WTC11 (cell line): ENCODE measurements at regions not wholly inside any gene's neighbourhood (a gene's known extent, or its start where the extent isn't known, plus 50 kb on each side); places are given as distances from the start of the nearest gene placed in this dataset.

ENCODE experiments used
- CTCF ChIP-seq: fragments of 200-600 bp; IDR thresholded peaks from 2 replicates; pipeline ENCODE4 v1.8.0; 2022; ENCODE audit warnings: antibody characterized with exemption
- GABPB1 ChIP-seq: sonication (generic); formaldehyde crosslinking; IDR thresholded peaks from 2 replicates; pipeline ENCODE4 v1.8.1; 2023; ENCODE audit warnings: mild to moderate bottlenecking, missing genetic modification reagents
- MLX ChIP-seq: sonication (generic); formaldehyde crosslinking; IDR thresholded peaks from 2 replicates; pipeline ENCODE4 v1.8.1; 2023; ENCODE audit warnings: mild to moderate bottlenecking, missing genetic modification reagents, moderate library complexity
- ZNF317 ChIP-seq: sonication (generic); formaldehyde crosslinking; IDR thresholded peaks from 2 replicates; pipeline ENCODE4 v1.8.1; 2023; ENCODE audit warnings: low read depth, mild to moderate bottlenecking, moderate library complexity, missing genetic modification reagents, borderline replicate concordance

GRCh38 chr7:16044645-16045044 is 358.2 kb upstream of the MEOX2 start:
- TF ChIP-seq GABPB1 (CRISPR knock-in tag) (no peak), CTCF (no peak), MLX (no peak), ZNF317 (CRISPR knock-in tag) (no peak)
